ENCODE measurements at regions not wholly inside any gene's neighbourhood (a gene's known extent, or its start where the extent isn't known, plus 50 kb on each side); places are given as distances from the start of the nearest gene placed in this dataset.
"Not testable (repeated sequence)": the region's sequence is repeated elsewhere in the genome, so short reads cannot be mapped to it uniquely, and the experiment has no call there.

GRCh38 chr10:131580674-131581073 is 269.2 kb upstream of the TCERG1L start:
- no peak for DNase-seq (ENCODE audit: low spot score)

GRCh38 chr10:131581547-131581946 is 270.0 kb upstream of the TCERG1L start:
- DNase-seq (ENCODE audit: low spot score): not testable (repeated sequence)

- no peak for DNase-seq (ENCODE audit: low spot score)
Observed at GRCh38 chr10:131584287-131584686, 272.8 kb upstream of the TCERG1L start.

GRCh38 chr10:131585761-131586160 is 274.2 kb upstream of the TCERG1L start:
- no peak for DNase-seq (ENCODE audit: low spot score)

- DNase-seq (ENCODE audit: low spot score): no peak
Observed at GRCh38 chr10:131586958-131587357, 275.4 kb upstream of the TCERG1L start.

- no peak for DNase-seq (ENCODE audit: low spot score)
Observed at GRCh38 chr10:131587976-131588680, 276.6 kb upstream of the TCERG1L start.

- no peak for DNase-seq (ENCODE audit: low spot score)
Observed at GRCh38 chr10:131588704-131589220, 277.2 kb upstream of the TCERG1L start.

GRCh38 chr10:131590567-131590966 is 279.0 kb upstream of the TCERG1L start:
- DNase-seq (ENCODE audit: low spot score): no peak

- DNase-seq (ENCODE audit: low spot score): no peak
Observed at GRCh38 chr10:131591936-131592335, 280.4 kb upstream of the TCERG1L start.

GRCh38 chr10:131609176-131609575 is 291.6 kb upstream of the PPP2R2D start:
- DNase-seq (ENCODE audit: low spot score): no peak

- DNase-seq (ENCODE audit: low spot score): no peak
Observed at GRCh38 chr10:131615150-131615549, 285.7 kb upstream of the PPP2R2D start.

GRCh38 chr10:131616040-131616439 is 284.8 kb upstream of the PPP2R2D start:
- no peak for DNase-seq (ENCODE audit: low spot score)

- DNase-seq (ENCODE audit: low spot score): no peak
Observed at GRCh38 chr10:131617113-131617858, 283.5 kb upstream of the PPP2R2D start.

- no peak for DNase-seq (ENCODE audit: low spot score)
Observed at GRCh38 chr10:131618587-131619267, 282.1 kb upstream of the PPP2R2D start.

GRCh38 chr10:131620314-131620713 is 280.5 kb upstream of the PPP2R2D start:
- no peak for DNase-seq (ENCODE audit: low spot score)

- DNase-seq (ENCODE audit: low spot score): no peak
Observed at GRCh38 chr10:131620904-131621303, 279.9 kb upstream of the PPP2R2D start.

GRCh38 chr10:131621784-131622624 is 278.8 kb upstream of the PPP2R2D start:
- no peak for DNase-seq (ENCODE audit: low spot score)

GRCh38 chr10:131625041-131625440 is 275.8 kb upstream of the PPP2R2D start:
- DNase-seq (ENCODE audit: low spot score): no peak

GRCh38 chr10:131626274-131626673 is 274.5 kb upstream of the PPP2R2D start:
- DNase-seq (ENCODE audit: low spot score): no peak

GRCh38 chr10:131629026-131629770 is 271.6 kb upstream of the PPP2R2D start:
- DNase-seq (ENCODE audit: low spot score): no peak

GRCh38 chr10:131630772-131631258 is 270.0 kb upstream of the PPP2R2D start:
- no peak for DNase-seq (ENCODE audit: low spot score)
